GM21360 (cell line): ENCODE measurements at regions not wholly inside any gene's neighbourhood (a gene's known extent, or its start where the extent isn't known, plus 50 kb on each side); places are given as distances from the start of the nearest gene placed in this dataset.

Experiments
- ATAC-seq: cut with Tn5 transposase; IDR thresholded peaks from one replicate; pipeline ENCODE4 v1.9.1; 2021; ENCODE audit warnings: mild to moderate bottlenecking, moderate library complexity; ENCODE audit not compliant: unreplicated experiment

DNA sequence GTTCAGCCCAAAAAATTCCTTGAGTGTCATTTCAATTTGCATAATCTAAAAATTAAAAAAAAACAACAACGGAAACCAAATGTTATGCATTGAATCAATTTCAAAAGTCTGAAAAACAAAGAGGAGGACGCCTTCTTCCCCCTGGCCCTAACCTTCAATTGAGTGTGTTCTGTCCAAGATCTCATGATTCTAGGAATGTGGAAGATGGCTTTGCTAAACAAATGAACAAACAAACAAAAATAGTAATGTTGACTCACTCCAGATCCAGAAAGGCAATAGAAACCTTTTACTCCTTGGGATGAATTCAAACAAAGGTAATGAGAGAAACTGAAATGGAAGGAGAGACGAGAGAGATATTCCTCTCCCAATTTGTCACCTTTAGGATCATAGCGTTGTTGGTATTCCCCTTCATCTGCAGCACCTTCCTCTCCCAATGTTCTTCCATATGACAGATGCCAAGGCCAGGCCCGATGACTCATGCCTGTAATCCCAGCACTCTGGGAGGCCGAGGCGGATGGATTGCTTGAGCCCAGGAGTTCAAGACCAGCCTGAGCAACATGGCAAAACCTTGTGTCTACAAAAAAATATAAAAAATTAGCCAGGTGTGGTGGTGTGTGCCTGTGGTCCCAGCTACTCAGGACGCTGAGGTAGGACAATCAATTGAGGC lies 109.2 kb upstream of the ADGRF1 start:
- no peak for ATAC-seq

DNA sequence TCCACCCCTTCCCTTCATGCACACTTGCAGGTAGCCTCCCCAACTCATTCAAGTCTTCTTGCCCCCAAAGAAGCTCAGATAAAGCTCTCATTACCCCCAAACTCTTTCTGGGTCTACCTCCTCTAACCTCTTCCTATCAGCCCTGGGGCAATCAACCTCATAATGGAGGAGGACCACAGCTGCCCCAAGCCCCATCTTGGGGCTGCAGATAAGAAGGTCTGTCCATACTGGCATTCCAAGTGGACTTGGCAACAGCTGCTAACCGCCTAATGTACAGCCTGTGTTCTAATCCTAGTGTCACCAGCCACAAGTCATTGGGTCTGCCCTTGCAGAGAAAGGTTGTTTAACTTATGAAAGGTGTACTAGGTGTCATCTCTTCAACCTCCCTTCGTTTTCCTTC lies 107.4 kb upstream of the ADGRF1 start:
- no peak for ATAC-seq

DNA sequence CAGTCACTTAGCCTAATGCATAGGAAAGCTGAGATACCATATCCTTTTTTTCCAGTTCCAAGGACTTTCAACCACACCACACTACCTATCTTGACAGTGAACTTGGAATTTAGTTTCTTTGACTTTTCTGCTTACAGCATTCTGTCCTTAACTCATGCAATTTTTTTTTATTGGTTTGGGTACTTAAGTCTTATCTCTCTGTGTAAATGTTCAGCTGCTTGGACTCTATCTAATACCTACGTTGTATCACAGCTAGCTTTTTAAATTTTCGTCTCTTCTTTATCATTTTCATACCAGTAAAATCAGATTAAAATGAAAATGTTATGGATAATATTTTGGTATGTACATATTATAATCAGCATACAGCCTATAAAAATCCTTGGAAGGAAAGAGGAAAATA lies 106.9 kb upstream of the ADGRF1 start:
- ATAC-seq = no peak

DNA sequence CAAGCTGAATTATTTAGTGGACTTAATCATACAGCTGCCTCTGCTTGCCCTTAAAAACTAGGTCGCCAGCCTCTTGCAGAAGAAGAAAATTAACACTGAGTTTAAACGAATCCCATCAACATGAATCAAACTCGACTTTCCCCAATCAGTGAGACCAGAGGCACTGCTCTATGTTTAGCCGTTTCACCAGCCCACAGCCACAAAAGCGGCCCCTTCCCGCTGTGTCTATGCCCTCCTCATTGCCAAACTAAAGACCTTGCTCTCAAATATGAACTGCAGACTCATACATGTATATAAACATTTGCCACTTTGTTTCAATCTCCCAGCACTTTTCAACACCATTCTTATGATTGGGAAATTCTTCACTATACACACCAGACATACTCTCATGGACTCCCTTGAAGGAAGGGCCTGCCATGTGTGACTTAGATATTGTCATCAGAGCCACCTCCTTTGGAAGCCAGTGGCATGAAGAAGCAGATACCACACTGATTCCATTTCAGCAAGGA lies 105.8 kb upstream of the ADGRF1 start:
- no peak for ATAC-seq

DNA sequence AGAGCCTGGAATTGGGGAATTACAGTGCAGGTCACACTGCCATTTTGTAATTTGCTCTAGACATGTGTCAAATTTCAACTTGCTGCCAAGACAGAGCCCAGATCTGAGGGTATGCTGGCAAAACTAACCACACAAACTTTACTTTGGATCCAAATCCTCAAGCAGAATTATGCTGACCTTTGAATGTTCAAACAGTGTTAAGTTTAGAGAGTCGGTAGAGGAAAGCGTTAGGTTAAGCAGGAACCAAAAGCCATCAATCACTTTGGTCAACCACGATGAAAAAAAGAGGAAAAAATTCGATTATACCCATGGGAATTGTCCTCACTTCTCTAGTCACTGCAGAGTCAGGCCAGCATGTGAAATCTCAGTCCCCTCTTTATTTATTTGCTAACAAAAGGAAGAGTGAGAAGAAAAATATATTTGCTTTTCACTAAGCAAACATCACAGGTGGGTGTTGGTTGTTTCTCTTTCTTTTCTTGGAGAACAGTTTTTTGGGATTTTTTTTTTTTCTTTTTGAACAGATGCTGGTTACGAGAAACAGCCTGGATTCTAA lies 105.1 kb upstream of the ADGRF1 start:
- ATAC-seq = no peak

DNA sequence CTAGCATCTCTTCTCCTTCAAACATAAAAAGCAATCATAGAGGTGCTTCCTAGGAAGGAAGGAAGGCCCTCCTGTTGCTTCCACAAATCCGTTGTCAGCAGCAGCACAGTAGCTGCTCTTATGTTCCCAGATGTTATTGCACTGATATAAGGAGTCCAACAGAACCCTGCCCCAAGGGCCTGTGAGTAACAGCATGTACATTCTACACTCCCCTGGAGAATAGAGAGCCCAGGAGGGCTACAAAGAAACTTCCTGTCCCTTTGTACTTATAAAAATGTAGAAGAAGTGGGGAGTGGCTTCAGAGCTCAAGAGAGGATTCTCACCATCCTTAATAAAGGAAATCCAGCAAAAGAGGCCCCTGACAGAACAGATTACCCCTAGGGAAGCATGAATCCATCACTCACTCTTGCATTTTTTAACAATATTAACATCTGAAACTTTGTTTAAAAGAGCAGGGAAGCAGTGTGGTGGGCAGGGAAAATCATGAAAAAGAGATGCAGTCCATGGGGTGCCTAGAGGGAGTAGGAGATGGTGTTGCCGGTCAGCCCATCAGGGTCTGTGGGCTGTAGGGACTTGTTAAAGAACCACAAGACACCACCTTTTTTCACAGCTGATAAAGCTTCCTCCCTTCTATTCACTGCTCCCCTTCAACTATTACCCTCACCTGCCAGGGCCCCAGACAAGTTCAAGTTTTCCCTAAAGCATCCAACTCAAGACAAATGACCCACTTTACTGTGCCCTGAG lies 104.5 kb upstream of the ADGRF1 start:
- ATAC-seq = no peak

DNA sequence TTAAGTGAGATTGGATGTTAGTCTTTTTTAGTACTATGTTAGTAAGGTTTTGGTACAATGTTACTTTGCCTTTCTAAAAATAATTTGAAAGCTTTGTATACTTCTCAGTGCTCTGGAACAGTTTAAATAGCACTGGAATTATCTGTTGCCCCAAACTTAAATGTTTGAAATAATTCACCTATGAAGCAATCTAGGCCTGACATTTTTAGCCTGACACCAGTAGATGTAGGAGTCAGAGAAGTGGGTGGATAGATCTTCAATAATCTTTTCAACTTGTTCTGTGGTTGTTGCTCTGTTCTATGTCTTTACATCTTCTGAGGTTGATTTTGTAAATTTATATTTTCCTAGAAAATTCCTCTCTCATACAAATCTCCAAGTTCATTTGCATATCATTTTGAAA lies 103.1 kb upstream of the ADGRF1 start:
- no peak for ATAC-seq

DNA sequence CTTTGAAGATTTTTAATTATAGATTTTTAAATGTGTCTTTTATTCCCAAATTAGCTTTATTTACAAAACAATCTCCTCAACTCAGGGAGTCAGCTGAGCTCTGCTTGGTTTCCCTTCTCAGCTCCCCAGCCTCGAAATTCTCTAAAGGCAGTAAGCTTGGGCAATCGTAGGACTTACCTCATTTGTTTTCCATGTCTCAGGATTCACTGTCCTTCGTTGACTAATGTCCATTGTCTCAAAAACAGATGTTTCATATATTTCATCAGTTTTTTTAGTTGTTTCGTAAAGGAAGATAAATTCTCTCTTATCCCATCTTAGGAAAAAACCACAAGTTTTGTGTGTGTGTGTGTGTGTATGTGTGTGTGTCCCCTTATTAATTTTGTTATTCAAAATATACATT lies 102.2 kb upstream of the ADGRF1 start:
- no peak for ATAC-seq

DNA sequence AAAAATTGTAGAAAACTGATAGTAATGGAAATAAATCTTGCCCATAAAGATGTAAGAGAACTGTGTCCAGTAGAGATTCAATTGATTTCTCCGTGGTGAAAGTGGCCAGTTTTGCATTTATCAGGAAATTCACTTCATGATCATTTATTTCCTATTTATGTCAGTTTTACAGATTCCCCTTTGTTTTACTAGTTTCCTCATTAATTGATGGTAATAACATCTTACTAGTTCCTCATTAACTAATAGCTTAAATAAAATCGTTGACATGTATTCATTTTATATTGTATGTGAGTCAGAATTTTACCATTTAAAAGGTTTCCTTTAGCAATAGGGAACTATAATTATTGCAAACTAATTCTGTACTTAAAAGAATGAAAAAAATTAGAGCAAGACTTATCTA lies 99.8 kb upstream of the ADGRF1 start:
- ATAC-seq = no peak

DNA sequence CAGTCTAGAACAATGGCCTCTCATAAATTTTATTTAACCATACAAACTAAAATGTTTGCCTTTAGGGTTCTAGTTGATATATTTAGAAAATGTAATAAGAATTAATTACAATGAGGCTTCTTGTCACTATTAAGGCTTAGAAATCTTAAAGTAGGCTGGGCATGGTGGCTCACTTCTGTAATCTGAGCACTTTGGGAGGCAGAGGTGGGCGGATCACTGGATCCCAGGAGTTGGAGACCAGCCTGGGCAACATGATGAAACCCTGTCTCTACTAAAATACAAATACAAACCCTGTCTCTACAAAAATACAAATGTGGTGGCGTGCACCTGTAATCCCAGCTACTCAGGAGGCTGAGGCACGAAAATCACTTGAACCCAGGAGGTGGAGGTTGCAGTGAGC lies 99.0 kb upstream of the ADGRF1 start:
- no peak for ATAC-seq

DNA sequence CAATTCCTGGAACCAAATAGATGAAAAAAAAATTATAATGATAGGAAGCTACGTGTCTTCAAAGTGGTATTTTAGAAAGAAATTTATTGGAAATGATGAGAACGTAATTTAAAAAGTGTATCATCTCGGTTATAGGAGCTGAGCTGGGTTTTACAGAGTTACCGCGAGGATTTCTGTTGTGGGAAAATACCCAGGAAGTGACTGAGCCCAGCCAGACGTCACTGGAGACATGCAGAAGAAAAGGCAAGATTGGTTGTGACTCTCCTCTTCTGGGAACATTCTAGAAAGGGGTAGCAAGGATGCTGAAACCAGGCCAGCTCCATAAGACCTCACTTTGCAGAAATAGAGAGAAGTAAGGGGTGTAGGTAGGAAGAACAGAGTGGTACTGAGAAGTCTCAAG lies 95.9 kb upstream of the ADGRF1 start:
- ATAC-seq = no peak

DNA sequence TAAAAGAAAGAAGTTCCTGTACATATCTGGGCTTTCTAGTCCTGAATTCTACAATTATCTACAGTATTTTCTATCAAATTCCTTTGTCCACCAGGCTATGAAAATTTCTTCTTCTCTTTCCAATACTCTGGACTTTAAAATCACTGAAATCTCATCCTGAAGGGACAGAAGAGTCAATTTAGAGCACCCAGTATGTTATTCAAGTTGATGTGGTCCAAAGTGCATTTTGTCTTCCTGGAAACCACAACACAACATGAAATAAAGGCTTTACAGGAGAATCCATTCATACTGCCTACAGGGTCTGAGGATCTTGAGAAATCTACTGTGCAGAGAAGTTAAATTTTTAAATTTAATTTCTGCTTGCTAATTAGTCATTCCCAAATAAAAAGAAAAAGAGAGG lies 94.9 kb upstream of the ADGRF1 start:
- ATAC-seq = no peak

DNA sequence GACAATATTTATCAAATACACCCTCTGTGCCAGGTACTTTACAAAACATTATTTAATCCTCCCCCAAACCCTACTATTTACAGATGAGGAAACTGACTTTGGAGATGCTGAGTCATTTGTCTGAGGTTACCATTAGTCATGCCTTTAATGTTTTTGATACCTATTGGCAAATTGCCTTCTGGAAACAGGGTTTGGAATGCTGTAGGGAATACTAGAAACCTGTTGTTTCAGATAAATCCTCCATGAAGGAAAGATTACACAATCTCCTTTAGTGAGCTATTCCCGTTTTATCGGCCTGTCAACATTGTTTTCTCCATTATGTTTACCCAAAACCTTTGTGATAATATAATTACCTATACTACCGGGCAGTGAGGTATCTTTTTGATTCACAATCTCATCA lies 93.6 kb upstream of the ADGRF1 start:
- ATAC-seq = no peak

DNA sequence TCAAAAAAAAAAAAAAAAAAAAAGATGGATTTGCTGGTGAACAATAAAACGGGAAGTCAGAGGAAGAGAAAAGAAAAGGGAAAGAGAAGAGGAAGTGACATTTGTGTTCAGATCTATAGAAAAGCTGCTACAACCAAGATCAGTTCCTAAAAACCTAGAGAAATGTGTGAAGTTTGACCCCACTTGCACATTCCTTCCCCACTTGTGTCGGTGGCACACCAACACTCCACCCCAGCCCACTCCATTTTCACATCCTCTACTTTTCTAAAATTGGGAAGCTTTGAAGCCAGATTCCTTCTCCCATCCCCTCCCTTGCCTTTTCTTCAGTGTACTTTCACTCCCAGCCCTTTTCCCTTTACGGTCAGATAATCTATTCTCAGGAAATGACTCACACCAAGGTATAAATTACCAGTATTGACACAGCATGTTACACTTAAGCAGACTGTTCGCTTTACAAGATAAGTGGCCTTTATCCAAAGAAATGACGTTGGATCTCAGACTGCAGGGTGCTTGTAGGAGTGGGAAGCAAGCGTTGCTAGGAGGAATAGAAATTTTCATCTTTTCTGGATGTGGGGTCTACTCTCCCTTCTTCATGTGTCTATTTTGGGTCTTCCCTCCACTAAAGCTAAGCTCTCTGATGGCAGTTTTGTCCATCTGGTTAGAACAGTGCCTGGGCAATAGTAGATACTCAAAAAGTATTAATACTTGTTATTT lies 92.5 kb upstream of the ADGRF1 start:
- no peak for ATAC-seq

DNA sequence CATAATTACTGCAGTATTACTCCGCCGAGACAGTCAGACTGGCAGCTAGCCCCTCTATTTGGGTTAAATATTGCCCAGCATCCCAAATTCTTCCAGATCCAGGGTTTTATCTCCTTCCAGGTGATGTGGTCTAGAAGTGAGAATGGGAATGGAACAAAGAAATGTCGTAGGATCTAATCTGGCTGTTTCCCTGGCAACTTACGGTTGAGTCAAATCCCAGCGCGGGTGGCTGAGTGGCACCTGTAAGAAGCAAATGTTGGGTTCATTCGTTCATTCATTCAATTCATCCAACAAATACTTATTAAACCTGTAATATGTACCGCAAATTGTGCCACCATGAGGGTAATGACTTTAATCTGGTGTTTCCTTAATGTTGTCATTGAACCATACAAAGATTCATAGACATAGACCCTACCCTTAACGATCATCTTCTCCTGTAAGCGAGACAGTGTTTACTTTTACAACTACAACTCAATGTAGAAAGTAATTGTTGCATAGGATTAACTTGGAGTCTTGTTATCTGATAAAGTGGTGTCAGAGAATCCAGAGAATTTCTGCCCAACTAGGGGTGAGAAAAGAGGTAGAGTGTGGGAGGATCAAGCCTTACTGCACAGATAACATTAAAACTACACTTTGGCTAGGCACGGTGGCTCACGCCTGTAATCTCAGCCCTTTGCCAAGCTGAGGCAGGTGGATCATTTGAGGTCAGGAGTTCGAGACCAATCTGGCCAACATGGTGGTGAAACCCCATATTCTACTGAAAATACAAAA lies 91.3 kb upstream of the ADGRF1 start:
- no peak for ATAC-seq

DNA sequence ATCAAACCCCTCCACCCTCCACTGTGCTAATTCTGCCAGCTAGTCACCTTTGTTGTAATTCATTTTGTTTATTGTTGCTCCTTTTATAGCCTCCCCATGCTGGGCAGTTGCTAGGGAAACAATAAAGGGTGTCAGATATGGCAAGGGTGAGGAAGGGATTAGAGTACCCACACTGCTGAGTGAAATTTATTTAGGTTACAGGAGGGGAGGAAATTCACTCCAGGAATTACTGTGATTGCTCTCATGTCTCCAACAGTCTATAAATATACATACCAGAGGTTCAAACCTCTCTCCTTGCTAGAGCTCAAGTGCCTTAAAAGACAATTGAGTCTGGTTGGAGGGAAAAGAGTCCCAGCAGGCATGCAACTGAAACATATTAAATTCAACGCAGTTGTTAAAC lies 90.6 kb upstream of the ADGRF1 start:
- ATAC-seq = no peak

DNA sequence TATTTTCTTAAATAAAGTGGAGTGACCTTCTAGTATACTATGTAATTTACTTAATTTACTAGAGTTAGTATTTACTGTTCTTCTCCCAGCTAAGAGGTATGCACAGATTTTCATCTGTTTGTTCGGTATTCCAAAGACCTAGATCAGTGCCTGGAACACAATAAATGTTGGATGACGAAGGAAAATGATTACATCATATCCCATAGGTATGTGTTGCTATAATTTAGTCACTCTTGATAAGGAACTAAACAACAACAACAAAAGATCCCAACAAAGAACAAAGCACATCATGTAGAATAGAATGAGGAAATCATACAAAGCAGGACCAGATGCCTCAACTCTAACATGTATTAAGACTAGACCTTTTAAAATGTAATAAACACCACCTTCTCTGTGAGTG lies 89.6 kb upstream of the ADGRF1 start:
- no peak for ATAC-seq

DNA sequence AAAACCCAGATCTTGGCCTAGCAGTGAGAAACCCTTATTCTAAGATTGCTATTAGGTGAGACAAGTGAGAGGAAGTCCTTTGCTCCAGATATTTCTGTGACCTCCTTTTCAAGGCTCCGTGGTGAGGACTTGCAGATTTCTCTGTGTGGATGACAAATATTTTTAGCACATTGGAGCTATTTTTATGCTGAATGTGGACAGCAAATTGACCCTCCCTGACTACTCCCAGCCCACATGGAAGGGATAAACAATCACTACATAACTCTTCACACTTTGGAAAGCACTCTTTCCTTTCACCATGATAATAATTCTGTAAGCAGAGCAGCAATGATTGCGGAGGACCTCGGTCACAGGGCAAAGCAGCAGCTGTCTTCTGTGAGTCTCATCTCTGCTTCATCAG lies 88.0 kb upstream of the ADGRF1 start:
- no peak for ATAC-seq

DNA sequence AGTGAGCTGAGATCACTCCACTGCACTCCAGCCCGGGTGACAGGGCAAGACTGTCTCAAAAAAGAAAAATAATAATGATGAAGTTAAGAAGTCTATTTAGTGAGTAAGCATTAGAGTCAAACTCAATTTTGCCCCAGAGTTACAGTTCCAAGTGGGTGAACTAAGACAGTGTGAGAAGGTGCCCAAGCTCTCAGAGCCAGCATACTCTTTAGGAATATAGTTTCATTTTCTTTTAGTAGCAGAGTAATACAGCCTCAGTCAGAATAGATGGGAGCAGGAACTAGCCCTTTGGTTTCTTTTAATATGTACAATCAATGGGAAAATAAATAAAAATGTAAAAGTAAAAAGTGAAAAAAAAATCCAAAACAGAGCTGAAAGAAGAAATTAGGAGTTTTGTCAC lies 87.0 kb upstream of the ADGRF1 start:
- ATAC-seq = no peak

DNA sequence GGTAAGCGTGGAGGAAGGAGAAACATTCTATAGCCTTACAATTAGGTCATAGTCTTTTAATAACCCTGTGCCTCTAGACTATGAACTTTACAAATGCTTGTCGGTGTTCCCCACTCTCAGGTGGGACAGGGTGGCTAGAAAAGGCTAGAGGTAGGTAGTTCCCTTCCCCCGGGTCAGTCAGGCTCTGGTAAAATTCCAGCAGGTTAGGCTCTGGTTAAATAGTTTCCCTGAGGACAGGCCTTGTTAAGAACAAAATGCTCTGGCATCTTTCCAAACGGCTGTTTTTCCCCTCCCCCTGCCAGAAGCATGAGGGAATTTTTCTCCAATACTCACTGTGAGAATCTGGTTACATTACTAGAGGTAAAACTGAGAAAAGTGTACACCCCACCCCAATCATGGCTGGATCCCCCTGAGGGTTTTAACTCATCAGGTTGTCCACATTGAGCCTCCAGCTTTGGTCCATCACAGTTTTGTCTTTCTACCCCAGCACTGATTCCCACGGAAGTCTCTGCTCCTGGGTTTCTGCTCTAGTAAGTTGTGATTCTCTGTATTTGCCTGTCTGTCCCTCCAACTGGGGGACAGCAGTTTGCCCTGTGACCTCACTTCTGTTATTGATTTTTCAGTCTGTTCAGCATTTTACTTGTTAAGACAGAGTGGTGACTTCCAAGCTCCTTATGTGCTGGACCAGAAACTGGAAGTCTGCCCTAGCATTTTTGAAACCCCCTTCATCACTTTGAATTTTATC lies 84.7 kb upstream of the ADGRF1 start:
- no peak for ATAC-seq
